Neural cell (in vitro differentiated cells): ENCODE measurements at regions not wholly inside any gene's neighbourhood (a gene's known extent, or its start where the extent isn't known, plus 50 kb on each side); places are given as distances from the start of the nearest gene placed in this dataset.

Experiments used
- H2AFZ ChIP-seq: fragments of 200-600, 300-800 bp; sonication (generic), shearing (Covaris generic); 2 replicates; pipeline ENCODE4 v1.6.0; 2014; ENCODE audit warnings: low read depth, mild to moderate bottlenecking, antibody characterized with exemption, low read length, moderate library complexity
- H3F3A ChIP-seq: fragments of 200-600 bp; shearing (Covaris generic); 2 replicates; pipeline ENCODE4 v1.6.1; 2016; ENCODE audit warnings: mild to moderate bottlenecking, moderate library complexity, mixed read lengths, antibody characterized with exemption, low read length; ENCODE audit not compliant: insufficient read depth, poor library complexity, severe bottlenecking
- H3K27ac ChIP-seq: fragments of 200-600, 300-800 bp; sonication (generic), shearing (Covaris generic); 2 replicates; pipeline ENCODE4 v1.5.1; 2014; ENCODE audit warnings: mild to moderate bottlenecking, low read length, moderate library complexity
- H3K27me3 ChIP-seq: fragments of 300-800, 200-600 bp; sonication (generic), shearing (Covaris generic); 2 replicates; pipeline ENCODE4 v1.6.0; 2014; ENCODE audit warnings: mild to moderate bottlenecking, low read depth, low read length, moderate library complexity; ENCODE audit not compliant: insufficient read depth
- H3K36me3 ChIP-seq: fragments of 300-800, 200-600 bp; sonication (generic), shearing (Covaris generic); 2 replicates; pipeline ENCODE4 v1.5.1; 2014; ENCODE audit warnings: mild to moderate bottlenecking, antibody characterized with exemption, low read length, moderate library complexity; ENCODE audit not compliant: insufficient read depth
- H3K4me2 ChIP-seq: fragments of 300-800, 200-600 bp; sonication (generic), shearing (Covaris generic); 2 replicates; pipeline ENCODE4 v1.6.0; 2014; ENCODE audit warnings: mild to moderate bottlenecking, low read length
- H3K4me3 ChIP-seq: fragments of 300-800, 200-600 bp; sonication (generic), shearing (Covaris generic); 2 replicates; pipeline ENCODE4 v1.5.1; 2014; ENCODE audit warnings: mild to moderate bottlenecking, low read length, moderate library complexity
- H3K79me2 ChIP-seq: fragments of 200-600 bp; shearing (Covaris generic); replicated peaks from 2 replicates; pipeline ENCODE4 v1.6.0; 2014; ENCODE audit warnings: mild to moderate bottlenecking, low read length, moderate library complexity; ENCODE audit not compliant: insufficient read depth
- H3K9ac ChIP-seq: fragments of 300-800, 200-600 bp; sonication (generic), shearing (Covaris generic); 2 replicates; pipeline ENCODE4 v1.6.1; 2016; ENCODE audit warnings: mild to moderate bottlenecking, low read length, mixed read lengths
- H3K9me2 ChIP-seq: fragments of 200-600 bp; shearing (Covaris generic); 2 replicates; pipeline ENCODE4 v1.6.1; 2016; ENCODE audit warnings: mild to moderate bottlenecking, low read length, mixed read lengths; ENCODE audit not compliant: insufficient read depth
- H3K9me3 ChIP-seq: fragments of 200-600, 300-800 bp; sonication (generic), shearing (Covaris generic); 2 replicates; pipeline ENCODE4 v1.6.1; 2016; ENCODE audit warnings: mild to moderate bottlenecking, mixed run types, low read length, moderate library complexity, mixed read lengths
- H4K20me1 ChIP-seq: fragments of 200-600 bp; shearing (Covaris generic); 2 replicates; pipeline ENCODE4 v1.6.1; 2016; ENCODE audit warnings: mild to moderate bottlenecking, mixed run types; ENCODE audit not compliant: insufficient read depth
- EP300 ChIP-seq: fragments of 450-650 bp; conservative IDR thresholded peaks from 2 replicates; pipeline ENCODE4 v1.6.1; 2014; ENCODE audit warnings: antibody characterized with exemption, mild to moderate bottlenecking, moderate library complexity; ENCODE audit not compliant: poor library complexity, severe bottlenecking
- EZH2 ChIP-seq: fragments of 200-600, 300-800 bp; shearing (Covaris generic), sonication (generic); IDR thresholded peaks from 2 replicates; pipeline ENCODE4 v1.6.1; 2014; ENCODE audit warnings: antibody characterized with exemption, low read length, borderline replicate concordance, mild to moderate bottlenecking; ENCODE audit not compliant: insufficient read depth, poor library complexity, severe bottlenecking
- MXI1 ChIP-seq: fragments of 450-650 bp; conservative IDR thresholded peaks from 2 replicates; pipeline ENCODE4 v1.6.1; 2014; ENCODE audit warnings: antibody characterized with exemption, mild to moderate bottlenecking; ENCODE audit not compliant: poor library complexity, severe bottlenecking
- POLR2AphosphoS5 ChIP-seq: IDR thresholded peaks from 2 replicates; pipeline ENCODE4 v1.6.1; 2012
- RAD21 ChIP-seq: fragments of 450-650 bp; conservative IDR thresholded peaks from 2 replicates; pipeline ENCODE4 v1.6.1; 2014; ENCODE audit warnings: antibody characterized with exemption, mild to moderate bottlenecking, moderate library complexity
- REST ChIP-seq: IDR thresholded peaks from 2 replicates; pipeline ENCODE4 v1.6.1; 2012; ENCODE audit warnings: borderline replicate concordance
- SMC3 ChIP-seq: fragments of 450-650 bp; conservative IDR thresholded peaks from 2 replicates; pipeline ENCODE4 v1.6.1; 2014; ENCODE audit warnings: antibody characterized with exemption, mild to moderate bottlenecking, moderate library complexity; ENCODE audit not compliant: poor library complexity
- TAF1 ChIP-seq: IDR thresholded peaks from 2 replicates; pipeline ENCODE4 v1.6.1; 2012; ENCODE audit warnings: low read depth
- TF ChIP-seq, protein P1 (sequence below): fragments of 450-650 bp; IDR thresholded peaks from 2 replicates; pipeline ENCODE4 v1.5.1; 2014; ENCODE audit warnings: antibody characterized with exemption, mild to moderate bottlenecking, moderate library complexity; ENCODE audit not compliant: poor library complexity, severe bottlenecking

GRCh38 chr14:65800694-65801093 lies 388.2 kb downstream of the FUT8 start:
- no peaks in the 10 kb centered on the region for H3K36me3 ChIP-seq
- H4K20me1 ChIP-seq, result no peaks in the 10 kb centered on the region
- H2AFZ ChIP-seq, result no peak overlapping the region
- H3K9ac ChIP-seq, result no peak overlapping the region
- no peaks in the 10 kb centered on the region for H3K79me2 ChIP-seq
- TF ChIP-seq EP300 (no peak), POLR2AphosphoS5 (no peak), SMC3 (no peak), EZH2 (no peak), REST (no peak), RAD21 (no peak), TAF1 (no peak), MXI1 (no peak)
- TF ChIP-seq, protein P1, sequence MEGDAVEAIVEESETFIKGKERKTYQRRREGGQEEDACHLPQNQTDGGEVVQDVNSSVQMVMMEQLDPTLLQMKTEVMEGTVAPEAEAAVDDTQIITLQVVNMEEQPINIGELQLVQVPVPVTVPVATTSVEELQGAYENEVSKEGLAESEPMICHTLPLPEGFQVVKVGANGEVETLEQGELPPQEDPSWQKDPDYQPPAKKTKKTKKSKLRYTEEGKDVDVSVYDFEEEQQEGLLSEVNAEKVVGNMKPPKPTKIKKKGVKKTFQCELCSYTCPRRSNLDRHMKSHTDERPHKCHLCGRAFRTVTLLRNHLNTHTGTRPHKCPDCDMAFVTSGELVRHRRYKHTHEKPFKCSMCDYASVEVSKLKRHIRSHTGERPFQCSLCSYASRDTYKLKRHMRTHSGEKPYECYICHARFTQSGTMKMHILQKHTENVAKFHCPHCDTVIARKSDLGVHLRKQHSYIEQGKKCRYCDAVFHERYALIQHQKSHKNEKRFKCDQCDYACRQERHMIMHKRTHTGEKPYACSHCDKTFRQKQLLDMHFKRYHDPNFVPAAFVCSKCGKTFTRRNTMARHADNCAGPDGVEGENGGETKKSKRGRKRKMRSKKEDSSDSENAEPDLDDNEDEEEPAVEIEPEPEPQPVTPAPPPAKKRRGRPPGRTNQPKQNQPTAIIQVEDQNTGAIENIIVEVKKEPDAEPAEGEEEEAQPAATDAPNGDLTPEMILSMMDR, result no peak
- no peaks in the 10 kb centered on the region for H3K9me3 ChIP-seq
- no peak overlapping the region for H3K4me3 ChIP-seq
- H3F3A ChIP-seq, result no peaks in the 10 kb centered on the region
- no peak overlapping the region for H3K4me2 ChIP-seq
- no peaks in the 10 kb centered on the region for H3K9me2 ChIP-seq
- no peaks in the 10 kb centered on the region for H3K27me3 ChIP-seq
- H3K27ac ChIP-seq, result no peak overlapping the region

DNA sequence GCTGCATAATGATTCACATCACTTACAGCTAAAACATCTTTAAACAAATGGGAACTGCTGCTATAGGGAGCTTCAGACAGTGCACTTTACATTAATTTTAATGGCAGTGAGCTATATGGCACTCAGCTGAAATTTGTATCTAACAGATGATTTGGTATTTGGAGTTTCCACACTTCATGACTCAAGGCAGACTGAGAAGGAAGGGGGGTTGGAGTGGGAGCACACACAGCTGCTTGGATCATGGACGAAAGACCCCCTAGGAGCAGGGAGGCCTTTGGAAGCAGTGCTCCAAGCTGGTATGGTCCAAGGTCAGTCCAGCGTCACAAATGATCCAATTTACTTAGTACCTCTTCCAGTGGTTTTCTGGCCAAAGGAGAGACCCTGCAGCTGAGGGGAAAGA lies 389.7 kb downstream of the FUT8 start:
- H3K9ac ChIP-seq, result no peak overlapping the region
- H2AFZ ChIP-seq, result no peak overlapping the region
- TF ChIP-seq REST (no peak), MXI1 (no peak), EZH2 (no peak), SMC3 (no peak), TAF1 (no peak), EP300 (no peak), POLR2AphosphoS5 (no peak), RAD21 (no peak)
- TF ChIP-seq, protein P1, result no peak
- H3K4me2 ChIP-seq, result no peak overlapping the region
- no peaks in the 10 kb centered on the region for H3K27me3 ChIP-seq
- H3K4me3 ChIP-seq, result no peak overlapping the region
- no peak overlapping the region for H3K27ac ChIP-seq
- H3F3A ChIP-seq, result no peaks in the 10 kb centered on the region
- no peaks in the 10 kb centered on the region for H3K9me2 ChIP-seq
- H3K36me3 ChIP-seq, result no peaks in the 10 kb centered on the region
- no peaks in the 10 kb centered on the region for H3K79me2 ChIP-seq
- no peaks in the 10 kb centered on the region for H3K9me3 ChIP-seq
- no peaks in the 10 kb centered on the region for H4K20me1 ChIP-seq
